Coronary artery (tissue), 2 donors: ENCODE measurements at regions not wholly inside any gene's neighbourhood (a gene's known extent, or its start where the extent isn't known, plus 50 kb on each side); places are given as distances from the start of the nearest gene placed in this dataset.

Experiments used
- DNase-seq: peaks from one replicate; pipeline ENCODE4 v3.0.0-alpha.2; 2017; ENCODE audit warnings: low spot score
- H3K27ac ChIP-seq, 2 donors: fragments of 200-600 bp; sonication (generic); one replicate each; pipeline ENCODE4 v1.5.1; 2016 to 2019
- H3K4me3 ChIP-seq: fragments of 200-600 bp; sonication (generic); 2 replicates; pipeline ENCODE4 v1.5.1; 2016; ENCODE audit warnings: mild to moderate bottlenecking, moderate library complexity
- TF ChIP-seq, protein P1 (sequence below): fragments of 200-600 bp; sonication (generic); IDR thresholded peaks from one replicate; pipeline ENCODE4 v1.5.1; 2019; ENCODE audit warnings: antibody characterized with exemption

DNA sequence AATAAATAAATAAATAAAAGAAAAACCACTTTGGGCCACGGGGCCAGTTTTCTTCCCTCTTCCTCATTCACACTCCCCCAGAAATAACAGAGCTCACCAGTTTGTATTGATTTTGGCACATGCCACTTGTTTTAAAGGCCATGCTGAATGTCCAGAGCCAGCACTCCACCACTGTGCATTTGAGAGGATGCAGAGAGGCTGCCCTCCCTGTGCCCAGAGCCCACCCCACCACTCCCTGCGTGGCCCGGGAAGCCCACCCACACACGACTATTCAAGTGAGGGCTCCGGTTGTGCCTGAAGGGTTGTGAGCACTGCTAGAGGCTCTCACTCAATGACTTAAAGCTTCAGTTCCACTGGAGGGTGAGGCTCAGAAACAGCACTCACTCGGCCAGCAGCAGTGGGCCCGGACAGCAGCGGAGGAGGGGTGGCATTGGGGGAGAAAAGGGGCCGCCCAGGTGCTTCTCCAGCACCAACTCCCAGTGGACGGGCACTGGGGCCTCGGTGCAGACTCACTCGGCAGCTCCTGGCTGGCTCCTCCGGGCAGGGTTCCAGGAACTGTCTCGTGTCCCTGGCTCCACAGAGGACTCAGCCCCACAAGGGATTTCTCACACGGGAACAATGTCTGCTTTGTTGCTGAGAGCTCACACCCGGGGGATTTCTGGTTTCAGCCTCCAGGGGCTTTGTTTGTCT is 112.7 kb downstream of the SHANK2 start:
- Histone ChIP-seq H3K4me3 (no peak overlapping the region), H3K27ac (no peak overlapping the region)
- TF ChIP-seq, protein P1, sequence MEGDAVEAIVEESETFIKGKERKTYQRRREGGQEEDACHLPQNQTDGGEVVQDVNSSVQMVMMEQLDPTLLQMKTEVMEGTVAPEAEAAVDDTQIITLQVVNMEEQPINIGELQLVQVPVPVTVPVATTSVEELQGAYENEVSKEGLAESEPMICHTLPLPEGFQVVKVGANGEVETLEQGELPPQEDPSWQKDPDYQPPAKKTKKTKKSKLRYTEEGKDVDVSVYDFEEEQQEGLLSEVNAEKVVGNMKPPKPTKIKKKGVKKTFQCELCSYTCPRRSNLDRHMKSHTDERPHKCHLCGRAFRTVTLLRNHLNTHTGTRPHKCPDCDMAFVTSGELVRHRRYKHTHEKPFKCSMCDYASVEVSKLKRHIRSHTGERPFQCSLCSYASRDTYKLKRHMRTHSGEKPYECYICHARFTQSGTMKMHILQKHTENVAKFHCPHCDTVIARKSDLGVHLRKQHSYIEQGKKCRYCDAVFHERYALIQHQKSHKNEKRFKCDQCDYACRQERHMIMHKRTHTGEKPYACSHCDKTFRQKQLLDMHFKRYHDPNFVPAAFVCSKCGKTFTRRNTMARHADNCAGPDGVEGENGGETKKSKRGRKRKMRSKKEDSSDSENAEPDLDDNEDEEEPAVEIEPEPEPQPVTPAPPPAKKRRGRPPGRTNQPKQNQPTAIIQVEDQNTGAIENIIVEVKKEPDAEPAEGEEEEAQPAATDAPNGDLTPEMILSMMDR = no peak
- no peak for DNase-seq

DNA sequence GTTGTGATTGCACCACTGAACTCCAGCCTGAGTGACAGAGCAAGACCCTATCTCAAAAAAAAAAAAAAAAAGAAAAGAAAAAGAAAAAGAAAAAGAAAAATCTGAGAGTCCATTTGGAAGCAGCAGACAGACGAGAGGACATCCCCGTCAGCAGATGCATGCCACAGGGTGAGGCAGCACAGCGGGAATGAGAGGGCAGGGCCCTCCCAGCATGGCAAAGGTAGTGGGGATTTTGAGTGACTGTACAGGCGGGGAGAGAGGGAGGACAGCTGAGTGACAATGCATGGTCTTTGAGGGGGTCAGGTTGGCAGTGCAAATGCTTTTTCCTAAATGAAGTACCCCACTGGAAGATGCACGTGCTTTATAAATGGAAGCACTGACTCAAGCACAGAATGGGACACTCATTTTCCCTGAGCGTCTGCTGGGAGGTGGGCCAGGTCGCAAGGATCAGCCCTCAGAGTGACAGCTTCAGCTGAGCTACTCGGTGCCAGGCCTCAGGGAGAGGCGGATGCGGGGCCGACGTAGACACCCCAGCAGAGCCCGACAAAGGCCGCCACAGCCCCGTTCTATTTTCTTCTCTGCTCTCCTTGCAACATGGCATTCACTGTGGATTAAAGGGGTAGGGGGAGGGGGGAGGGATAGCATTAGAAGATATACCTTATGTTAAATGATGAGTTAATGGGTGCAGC is 113.5 kb downstream of the SHANK2 start:
- no peak overlapping the region for H3K27ac ChIP-seq
- H3K4me3 ChIP-seq = no peak overlapping the region
- DNase-seq = no peak
- TF ChIP-seq, protein P1 = no peak

DNA sequence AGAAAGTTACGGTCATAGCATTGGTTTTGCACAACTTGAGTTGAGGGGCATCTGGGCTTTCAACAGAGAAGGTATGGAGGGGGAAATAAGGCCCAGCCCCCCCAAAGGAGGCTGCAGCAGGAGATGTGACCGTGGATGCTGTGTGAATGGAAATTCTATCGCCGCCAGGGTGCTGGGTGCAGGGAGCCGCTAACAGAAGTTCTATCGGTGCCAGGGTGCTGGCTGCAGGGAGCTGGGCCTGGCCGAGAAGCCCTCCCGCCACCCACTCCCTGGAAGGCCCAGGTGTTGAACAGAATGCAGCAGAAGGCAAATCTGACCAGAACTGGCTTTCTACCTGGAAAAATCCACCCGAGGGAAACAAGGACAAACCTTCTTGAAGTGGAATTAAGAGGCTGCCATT is 115.0 kb downstream of the SHANK2 start:
- no peak overlapping the region for H3K4me3 ChIP-seq
- TF ChIP-seq, protein P1 = no peak
- no peak for DNase-seq
- H3K27ac ChIP-seq = no peak overlapping the region

DNA sequence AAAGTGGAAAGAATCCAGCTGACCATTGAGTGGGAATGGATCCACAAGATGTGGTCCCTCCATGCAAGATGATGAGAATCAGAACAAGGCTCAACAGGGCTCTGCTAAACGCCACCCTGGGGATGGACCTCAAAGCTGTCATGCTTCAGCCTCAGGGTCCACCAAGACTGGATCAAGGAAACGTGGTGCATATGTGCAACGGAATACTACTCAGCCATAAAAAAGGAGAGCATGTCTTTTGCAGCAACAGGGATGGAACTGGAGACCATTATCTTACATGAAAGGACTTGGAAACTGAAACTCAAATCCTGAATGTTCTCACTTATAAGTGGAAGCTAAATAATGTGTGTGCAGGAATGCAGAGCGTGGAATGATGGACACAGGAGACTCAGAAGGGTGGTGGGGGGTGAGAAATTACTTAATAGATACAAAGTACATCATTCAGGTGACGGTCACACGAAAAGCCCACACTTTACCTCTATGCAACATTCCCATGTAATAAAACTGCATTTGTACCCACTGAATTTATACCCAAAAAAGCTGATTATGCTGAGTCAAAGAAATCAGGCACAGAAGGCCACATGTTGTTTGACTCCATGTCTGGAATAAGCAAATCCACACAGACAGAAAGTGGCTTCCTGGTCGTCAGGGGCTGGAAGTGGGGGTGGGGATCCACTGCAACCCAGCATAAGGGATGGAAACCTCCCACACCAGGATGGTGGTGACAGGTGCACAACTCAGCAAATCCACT is 116.1 kb downstream of the SHANK2 start:
- TF ChIP-seq, protein P1 = no peak
- H3K27ac ChIP-seq = no peak overlapping the region
- no peak overlapping the region for H3K4me3 ChIP-seq
- DNase-seq = no peak

DNA sequence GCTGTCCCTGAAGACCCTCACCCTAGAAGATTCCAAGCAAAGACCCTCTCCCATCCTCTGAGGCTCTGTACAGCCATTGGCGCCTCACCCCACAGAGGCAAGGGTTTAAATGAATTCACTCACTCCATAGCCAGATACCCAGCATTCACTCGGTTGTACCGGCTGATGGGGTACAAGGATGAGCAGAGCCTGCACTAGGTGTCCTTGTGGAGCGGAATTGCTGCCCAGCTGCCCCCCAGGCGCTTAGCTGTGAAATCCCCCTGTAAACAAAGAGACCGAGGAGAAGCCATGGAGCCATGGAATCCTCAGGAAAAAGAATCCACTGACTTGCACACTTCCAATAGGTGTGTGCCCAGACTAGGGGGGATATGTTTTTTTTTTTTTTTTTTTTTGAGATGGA is 117.3 kb downstream of the SHANK2 start:
- no peak for DNase-seq
- no peak overlapping the region for H3K27ac ChIP-seq
- no peak overlapping the region for H3K4me3 ChIP-seq
- TF ChIP-seq, protein P1 = no peak

DNA sequence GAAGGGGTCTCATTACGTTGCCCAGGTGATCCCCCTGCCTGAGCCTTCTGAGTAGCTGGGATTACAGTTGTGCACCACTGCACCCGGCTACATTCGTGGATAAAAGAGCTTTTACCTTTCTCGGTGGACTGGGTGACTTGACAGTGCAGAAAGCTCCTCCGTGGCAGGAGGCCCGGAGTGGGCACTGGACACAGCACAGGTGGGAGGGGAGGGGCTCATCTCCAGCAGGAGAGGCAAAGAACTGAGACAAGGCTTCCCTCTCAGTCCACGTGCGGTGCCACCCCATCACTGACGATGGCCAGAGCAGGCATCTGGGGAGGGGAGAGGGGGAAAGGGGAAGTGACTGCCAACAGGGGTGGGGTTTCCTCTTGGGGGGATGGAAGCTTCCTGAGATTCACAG is 118.4 kb downstream of the SHANK2 start:
- no peak for DNase-seq
- Histone ChIP-seq H3K4me3 (no peak overlapping the region), H3K27ac (no peak overlapping the region)
- TF ChIP-seq, protein P1 = no peak
